ENCODE measurements at regions not wholly inside any gene's neighbourhood (a gene's known extent, or its start where the extent isn't known, plus 50 kb on each side); places are given as distances from the start of the nearest gene placed in this dataset.

- DNase-seq (ENCODE audit: low read depth in 2 of 2), result no peak
- TF ChIP-seq CTCF (IDR thresholded peaks at IDR 0.05; ENCODE audit: low read depth, low read length), result no peak
- no peak overlapping the region for H3K4me3 ChIP-seq (replicated peaks in 1 of 2; ENCODE audit: low read depth in 2 of 2, low read length in 2 of 2)
Observed at GRCh38 chr3:13157986-13158385, 84.8 kb upstream of the IQSEC1 start.

GRCh38 chr3:13152826-13153710 is 79.8 kb upstream of the IQSEC1 start:
- DNase-seq (ENCODE audit: low read depth in 2 of 2), result no peak
- H3K4me3 ChIP-seq (replicated peaks in 1 of 2; ENCODE audit: low read depth in 2 of 2, low read length in 2 of 2), result no peak overlapping the region

DNA sequence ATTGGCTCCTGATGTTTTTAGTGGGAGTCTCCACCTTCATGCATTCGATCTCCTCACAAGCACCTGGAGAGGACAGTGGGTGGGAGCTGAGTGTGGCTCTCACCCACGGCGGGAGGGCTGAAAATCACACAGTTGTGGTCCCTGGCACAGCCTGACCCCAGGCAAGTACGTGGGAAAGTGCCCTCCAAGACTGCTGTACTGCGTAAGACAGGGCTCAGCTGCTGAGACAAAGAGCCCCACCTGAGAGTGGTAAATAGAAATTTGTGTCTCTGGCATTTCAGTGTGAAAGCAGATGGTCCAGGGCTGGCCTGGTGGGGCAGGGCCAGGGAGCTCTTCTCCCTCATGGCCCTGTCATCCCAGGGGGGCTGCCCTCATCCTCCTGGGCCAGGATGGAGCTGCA is 77.4 kb upstream of the IQSEC1 start:
- H3K4me3 ChIP-seq (replicated peaks in 1 of 2; ENCODE audit: low read depth in 2 of 2, low read length in 2 of 2), result no peak overlapping the region
- DNase-seq (ENCODE audit: low read depth in 2 of 2), result no peak
- no peak for TF ChIP-seq CTCF (IDR thresholded peaks at IDR 0.05; ENCODE audit: low read depth, low read length)

More at GRCh38 chr3:13152826-13153710, 79.8 kb upstream of the IQSEC1 start:
- no peak for TF ChIP-seq CTCF (IDR thresholded peaks at IDR 0.05; ENCODE audit: low read depth, low read length)

GRCh38 chr3:13149330-13150108 is 76.3 kb upstream of the IQSEC1 start:
- H3K4me3 ChIP-seq (replicated peaks in 1 of 2; ENCODE audit: low read depth in 2 of 2, low read length in 2 of 2), result no peak overlapping the region
- DNase-seq (ENCODE audit: low read depth in 2 of 2), result no peak
- no peak for TF ChIP-seq CTCF (IDR thresholded peaks at IDR 0.05; ENCODE audit: low read depth, low read length)

GRCh38 chr3:13148561-13149329 is 75.5 kb upstream of the IQSEC1 start:
- DNase-seq (ENCODE audit: low read depth in 2 of 2), result no peak

More at GRCh38 chr3:13148561-13149329, 75.5 kb upstream of the IQSEC1 start:
- TF ChIP-seq CTCF (IDR thresholded peaks at IDR 0.05; ENCODE audit: low read depth, low read length), result no peak
- H3K4me3 ChIP-seq (replicated peaks in 1 of 2; ENCODE audit: low read depth in 2 of 2, low read length in 2 of 2), result no peak overlapping the region
